ENCODE measurements at regions not wholly inside any gene's neighbourhood (a gene's known extent, or its start where the extent isn't known, plus 50 kb on each side); places are given as distances from the start of the nearest gene placed in this dataset.

DNA sequence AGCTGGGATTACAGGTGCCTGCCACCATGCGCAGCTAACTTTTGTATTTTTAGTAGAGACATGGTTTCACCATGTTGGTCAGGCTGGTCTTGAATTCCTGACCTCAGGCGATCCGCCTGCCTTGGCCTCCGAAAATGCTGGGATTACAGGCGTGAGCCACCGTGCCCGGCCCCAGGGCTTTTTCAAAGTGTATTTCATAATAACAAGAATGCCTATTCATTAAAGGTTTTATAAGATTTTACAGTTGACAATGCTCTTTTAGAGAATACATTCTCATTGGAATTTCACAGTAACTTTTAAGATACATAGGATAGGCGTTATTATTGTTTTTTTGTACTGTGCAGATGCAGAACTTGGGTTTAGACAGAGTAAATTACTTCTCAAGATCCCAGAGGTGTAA is 52.6 kb upstream of the PTPRK start:
- TF ChIP-seq, protein P1, sequence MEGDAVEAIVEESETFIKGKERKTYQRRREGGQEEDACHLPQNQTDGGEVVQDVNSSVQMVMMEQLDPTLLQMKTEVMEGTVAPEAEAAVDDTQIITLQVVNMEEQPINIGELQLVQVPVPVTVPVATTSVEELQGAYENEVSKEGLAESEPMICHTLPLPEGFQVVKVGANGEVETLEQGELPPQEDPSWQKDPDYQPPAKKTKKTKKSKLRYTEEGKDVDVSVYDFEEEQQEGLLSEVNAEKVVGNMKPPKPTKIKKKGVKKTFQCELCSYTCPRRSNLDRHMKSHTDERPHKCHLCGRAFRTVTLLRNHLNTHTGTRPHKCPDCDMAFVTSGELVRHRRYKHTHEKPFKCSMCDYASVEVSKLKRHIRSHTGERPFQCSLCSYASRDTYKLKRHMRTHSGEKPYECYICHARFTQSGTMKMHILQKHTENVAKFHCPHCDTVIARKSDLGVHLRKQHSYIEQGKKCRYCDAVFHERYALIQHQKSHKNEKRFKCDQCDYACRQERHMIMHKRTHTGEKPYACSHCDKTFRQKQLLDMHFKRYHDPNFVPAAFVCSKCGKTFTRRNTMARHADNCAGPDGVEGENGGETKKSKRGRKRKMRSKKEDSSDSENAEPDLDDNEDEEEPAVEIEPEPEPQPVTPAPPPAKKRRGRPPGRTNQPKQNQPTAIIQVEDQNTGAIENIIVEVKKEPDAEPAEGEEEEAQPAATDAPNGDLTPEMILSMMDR (IDR thresholded peaks at IDR 0.05; ENCODE audit: low read depth, low read length, missing input control), result no peak
- TF ChIP-seq, protein P2, sequence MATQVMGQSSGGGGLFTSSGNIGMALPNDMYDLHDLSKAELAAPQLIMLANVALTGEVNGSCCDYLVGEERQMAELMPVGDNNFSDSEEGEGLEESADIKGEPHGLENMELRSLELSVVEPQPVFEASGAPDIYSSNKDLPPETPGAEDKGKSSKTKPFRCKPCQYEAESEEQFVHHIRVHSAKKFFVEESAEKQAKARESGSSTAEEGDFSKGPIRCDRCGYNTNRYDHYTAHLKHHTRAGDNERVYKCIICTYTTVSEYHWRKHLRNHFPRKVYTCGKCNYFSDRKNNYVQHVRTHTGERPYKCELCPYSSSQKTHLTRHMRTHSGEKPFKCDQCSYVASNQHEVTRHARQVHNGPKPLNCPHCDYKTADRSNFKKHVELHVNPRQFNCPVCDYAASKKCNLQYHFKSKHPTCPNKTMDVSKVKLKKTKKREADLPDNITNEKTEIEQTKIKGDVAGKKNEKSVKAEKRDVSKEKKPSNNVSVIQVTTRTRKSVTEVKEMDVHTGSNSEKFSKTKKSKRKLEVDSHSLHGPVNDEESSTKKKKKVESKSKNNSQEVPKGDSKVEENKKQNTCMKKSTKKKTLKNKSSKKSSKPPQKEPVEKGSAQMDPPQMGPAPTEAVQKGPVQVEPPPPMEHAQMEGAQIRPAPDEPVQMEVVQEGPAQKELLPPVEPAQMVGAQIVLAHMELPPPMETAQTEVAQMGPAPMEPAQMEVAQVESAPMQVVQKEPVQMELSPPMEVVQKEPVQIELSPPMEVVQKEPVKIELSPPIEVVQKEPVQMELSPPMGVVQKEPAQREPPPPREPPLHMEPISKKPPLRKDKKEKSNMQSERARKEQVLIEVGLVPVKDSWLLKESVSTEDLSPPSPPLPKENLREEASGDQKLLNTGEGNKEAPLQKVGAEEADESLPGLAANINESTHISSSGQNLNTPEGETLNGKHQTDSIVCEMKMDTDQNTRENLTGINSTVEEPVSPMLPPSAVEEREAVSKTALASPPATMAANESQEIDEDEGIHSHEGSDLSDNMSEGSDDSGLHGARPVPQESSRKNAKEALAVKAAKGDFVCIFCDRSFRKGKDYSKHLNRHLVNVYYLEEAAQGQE (IDR thresholded peaks at IDR 0.05), result no peak
- TF ChIP-seq, protein P3, sequence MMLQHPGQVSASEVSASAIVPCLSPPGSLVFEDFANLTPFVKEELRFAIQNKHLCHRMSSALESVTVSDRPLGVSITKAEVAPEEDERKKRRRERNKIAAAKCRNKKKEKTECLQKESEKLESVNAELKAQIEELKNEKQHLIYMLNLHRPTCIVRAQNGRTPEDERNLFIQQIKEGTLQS (IDR thresholded peaks at IDR 0.05), result no peak
- TF ChIP-seq GABPA (IDR thresholded peaks at IDR 0.05 in 1 of 2, conservative IDR thresholded peaks at IDR 0.05 in 1 of 2), result no peak
- no peak for TF ChIP-seq YY1 (IDR thresholded peaks at IDR 0.05)
- TF ChIP-seq RAD21 (IDR thresholded peaks at IDR 0.05), result no peak
- TF ChIP-seq, protein P4, sequence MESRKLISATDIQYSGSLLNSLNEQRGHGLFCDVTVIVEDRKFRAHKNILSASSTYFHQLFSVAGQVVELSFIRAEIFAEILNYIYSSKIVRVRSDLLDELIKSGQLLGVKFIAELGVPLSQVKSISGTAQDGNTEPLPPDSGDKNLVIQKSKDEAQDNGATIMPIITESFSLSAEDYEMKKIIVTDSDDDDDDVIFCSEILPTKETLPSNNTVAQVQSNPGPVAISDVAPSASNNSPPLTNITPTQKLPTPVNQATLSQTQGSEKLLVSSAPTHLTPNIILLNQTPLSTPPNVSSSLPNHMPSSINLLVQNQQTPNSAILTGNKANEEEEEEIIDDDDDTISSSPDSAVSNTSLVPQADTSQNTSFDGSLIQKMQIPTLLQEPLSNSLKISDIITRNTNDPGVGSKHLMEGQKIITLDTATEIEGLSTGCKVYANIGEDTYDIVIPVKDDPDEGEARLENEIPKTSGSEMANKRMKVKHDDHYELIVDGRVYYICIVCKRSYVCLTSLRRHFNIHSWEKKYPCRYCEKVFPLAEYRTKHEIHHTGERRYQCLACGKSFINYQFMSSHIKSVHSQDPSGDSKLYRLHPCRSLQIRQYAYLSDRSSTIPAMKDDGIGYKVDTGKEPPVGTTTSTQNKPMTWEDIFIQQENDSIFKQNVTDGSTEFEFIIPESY (IDR thresholded peaks at IDR 0.05), result no peak
- TF ChIP-seq HNF4A (conservative IDR thresholded peaks at IDR 0.05), result no peak
- no peak for TF ChIP-seq JUND (IDR thresholded peaks at IDR 0.05)
- no peak for TF ChIP-seq SP1 (IDR thresholded peaks at IDR 0.05)
- TF ChIP-seq, protein P5, sequence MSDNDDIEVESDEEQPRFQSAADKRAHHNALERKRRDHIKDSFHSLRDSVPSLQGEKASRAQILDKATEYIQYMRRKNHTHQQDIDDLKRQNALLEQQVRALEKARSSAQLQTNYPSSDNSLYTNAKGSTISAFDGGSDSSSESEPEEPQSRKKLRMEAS (IDR thresholded peaks at IDR 0.05), result no peak
- TF ChIP-seq EGR1 (IDR thresholded peaks at IDR 0.05; ENCODE audit: low read depth in 2 of 2), result no peak

Data from liver (tissue), 3 donors.